Liver (tissue), 8 donors: ENCODE measurements at regions not wholly inside any gene's neighbourhood (a gene's known extent, or its start where the extent isn't known, plus 50 kb on each side); places are given as distances from the start of the nearest gene placed in this dataset.

Experiments
- DNase-seq: peaks from one replicate; pipeline ENCODE4 v3.0.0-alpha.2; 2017; ENCODE audit warnings: low spot score
- H3K27ac ChIP-seq, 2 donors: one replicate each; pipeline ENCODE4 v1.7.0; 2013; ENCODE audit warnings: inconsistent platforms in 2 of 2, low read length in 2 of 2, control low read depth in 1 of 2, low read depth in 1 of 2, mild to moderate bottlenecking in 1 of 2
- H3K27me3 ChIP-seq, 4 donors: one replicate each; pipeline versions ENCODE4 v1.6.1 to v1.7.0; 2013; ENCODE audit warnings: low read length in 3 of 4, inconsistent platforms in 1 of 4, mild to moderate bottlenecking in 1 of 4, moderate library complexity in 1 of 4; ENCODE audit not compliant: control insufficient read depth in 4 of 4, insufficient read depth in 4 of 4
- H3K36me3 ChIP-seq, 4 donors: one replicate each; pipeline versions ENCODE4 v1.6.1 to v1.7.0; 2013; ENCODE audit warnings: low read length in 3 of 4, mild to moderate bottlenecking in 3 of 4, low read depth in 1 of 4, moderate library complexity in 1 of 4; ENCODE audit not compliant: control insufficient read depth in 4 of 4, insufficient read depth in 3 of 4
- H3K4me1 ChIP-seq, 4 donors: one replicate each; pipeline versions ENCODE4 v1.6.1 to v1.7.0; 2013; ENCODE audit warnings: low read length in 3 of 4, mild to moderate bottlenecking in 3 of 4, moderate library complexity in 1 of 4; ENCODE audit not compliant: control insufficient read depth in 4 of 4, insufficient read depth in 4 of 4
- H3K4me3 ChIP-seq, 3 donors: one replicate each; pipeline versions ENCODE4 v1.6.1 to v1.7.0; 2013; ENCODE audit warnings: low read length in 3 of 3, control low read depth in 1 of 3, low read depth in 1 of 3, mild to moderate bottlenecking in 1 of 3
- H3K9ac ChIP-seq, 2 donors: one replicate each; pipeline ENCODE4 v1.7.0; 2013; ENCODE audit warnings: low read length in 2 of 2, mild to moderate bottlenecking in 2 of 2, moderate library complexity in 2 of 2, control low read depth in 1 of 2, low read depth in 1 of 2
- H3K9me3 ChIP-seq, 4 donors: one replicate each; pipeline versions ENCODE4 v1.6.1 to v1.7.0; 2013; ENCODE audit warnings: low read length in 3 of 4; ENCODE audit not compliant: control insufficient read depth in 4 of 4
- ATF3 ChIP-seq: IDR thresholded peaks from 2 replicates; pipeline ENCODE4 v1.6.1; 2016; ENCODE audit warnings: antibody characterized with exemption
- EGR1 ChIP-seq, 2 donors: IDR thresholded peaks; 2 replicates each; pipeline ENCODE4 v1.6.1; 2016 to 2018; ENCODE audit warnings: antibody characterized with exemption in 2 of 2, low read depth in 2 of 2
- FOXA1 ChIP-seq: IDR thresholded peaks from 2 replicates; pipeline ENCODE4 v1.6.1; 2016; ENCODE audit warnings: antibody characterized with exemption
- FOXA2 ChIP-seq: IDR thresholded peaks from 2 replicates; pipeline ENCODE4 v1.6.1; 2016; ENCODE audit warnings: antibody characterized with exemption
- GABPA ChIP-seq, 2 donors: IDR thresholded peaks in 1 of 2; conservative IDR thresholded peaks in 1 of 2; 2 replicates each; pipeline ENCODE4 v1.6.1; 2016; ENCODE audit warnings: antibody characterized with exemption in 2 of 2, mild to moderate bottlenecking in 1 of 2, moderate library complexity in 1 of 2
- HNF4A ChIP-seq, 2 donors: conservative IDR thresholded peaks; 2 replicates each; pipeline ENCODE4 v1.6.1; 2016; ENCODE audit warnings: antibody characterized with exemption in 2 of 2, mild to moderate bottlenecking in 2 of 2
- JUND ChIP-seq, 2 donors: IDR thresholded peaks; 2 replicates each; pipeline ENCODE4 v1.6.1; 2016; ENCODE audit warnings: antibody characterized with exemption in 2 of 2
- NR2F2 ChIP-seq: IDR thresholded peaks from 2 replicates; pipeline ENCODE4 v1.6.1; 2016; ENCODE audit warnings: antibody characterized with exemption
- RXRA ChIP-seq, 2 donors: IDR thresholded peaks; 2 replicates each; pipeline ENCODE4 v1.6.1; 2017 to 2018; ENCODE audit warnings: antibody characterized with exemption in 2 of 2, mild to moderate bottlenecking in 1 of 2
- SP1 ChIP-seq: IDR thresholded peaks from 2 replicates; pipeline ENCODE4 v1.6.1; 2018; ENCODE audit warnings: antibody characterized with exemption, mild to moderate bottlenecking
- TAF1 ChIP-seq: conservative IDR thresholded peaks from 2 replicates; pipeline ENCODE4 v1.6.1; 2016; ENCODE audit warnings: antibody characterized with exemption, mild to moderate bottlenecking
- YY1 ChIP-seq: IDR thresholded peaks from 2 replicates; pipeline ENCODE4 v1.6.1; 2016; ENCODE audit warnings: antibody characterized with exemption, mild to moderate bottlenecking
- WGBS: extraction: QIAGEN DNeasy Blood & Tissue Kit; methylation state at CpG from one replicate; pipeline ENCODE4 v1.1.7; 2013; 5-methylcytosine and 5-hydroxymethylcytosine counted together
- TF ChIP-seq, protein P1 (sequence below): IDR thresholded peaks from 2 replicates; pipeline ENCODE4 v1.6.1; 2016; ENCODE audit warnings: antibody characterized with exemption, mild to moderate bottlenecking
- TF ChIP-seq, protein P2 (sequence below): fragments of 150-350 bp; IDR thresholded peaks from 2 replicates; pipeline ENCODE4 v1.5.1; 2017; ENCODE audit warnings: improper control_type of control experiment, low read depth, low read length; ENCODE audit not compliant: missing input control
- TF ChIP-seq, protein P3 (sequence below): IDR thresholded peaks from 2 replicates; pipeline ENCODE4 v1.6.1; 2016; ENCODE audit warnings: antibody characterized with exemption
- TF ChIP-seq, protein P4 (sequence below): IDR thresholded peaks from 2 replicates; pipeline ENCODE4 v1.6.1; 2016; ENCODE audit warnings: antibody characterized with exemption
- donor health status: healthy.
- donor health status: healthy.
- donor health status: healthy.
- donor health status: healthy.
- donor health status: healthy.

DNA sequence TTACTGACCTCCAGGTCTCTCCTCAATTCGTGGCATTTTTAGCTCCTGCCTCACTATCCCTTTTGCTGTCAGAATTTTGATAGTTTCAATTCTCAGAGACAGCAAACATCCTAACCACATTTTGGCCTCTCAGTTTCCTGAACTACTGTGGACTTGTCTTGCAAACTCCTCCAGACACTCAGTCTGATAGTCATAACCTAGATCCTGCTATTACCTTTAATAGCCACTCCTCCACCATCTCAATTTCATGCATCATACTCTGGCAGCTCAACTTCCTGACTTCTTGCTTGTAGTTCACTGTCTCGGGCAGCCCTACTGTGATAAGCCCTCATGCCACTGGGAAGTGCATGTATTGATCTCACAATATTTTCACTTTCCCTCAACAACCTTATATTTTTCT is 481.8 kb upstream of the CDH18 start:
- Histone ChIP-seq H3K27me3 (no peaks in the 10 kb centered on the region), H3K27ac (no peak overlapping the region), H3K9ac (no peak overlapping the region), H3K4me1 (no peaks in the 10 kb centered on the region), H3K4me3 (no peak overlapping the region), H3K9me3 (no peaks in the 10 kb centered on the region), H3K36me3 (no peaks in the 10 kb centered on the region)
- 41% methylated on average over 2 of the region's 2 CpGs for WGBS
- TF ChIP-seq FOXA2 (no peak), YY1 (no peak), FOXA1 (no peak), SP1 (no peak), EGR1 (IDR thresholded peaks at IDR 0.05; ENCODE audit: low read depth in 2 of 2) (no peak)
- TF ChIP-seq, protein P1, sequence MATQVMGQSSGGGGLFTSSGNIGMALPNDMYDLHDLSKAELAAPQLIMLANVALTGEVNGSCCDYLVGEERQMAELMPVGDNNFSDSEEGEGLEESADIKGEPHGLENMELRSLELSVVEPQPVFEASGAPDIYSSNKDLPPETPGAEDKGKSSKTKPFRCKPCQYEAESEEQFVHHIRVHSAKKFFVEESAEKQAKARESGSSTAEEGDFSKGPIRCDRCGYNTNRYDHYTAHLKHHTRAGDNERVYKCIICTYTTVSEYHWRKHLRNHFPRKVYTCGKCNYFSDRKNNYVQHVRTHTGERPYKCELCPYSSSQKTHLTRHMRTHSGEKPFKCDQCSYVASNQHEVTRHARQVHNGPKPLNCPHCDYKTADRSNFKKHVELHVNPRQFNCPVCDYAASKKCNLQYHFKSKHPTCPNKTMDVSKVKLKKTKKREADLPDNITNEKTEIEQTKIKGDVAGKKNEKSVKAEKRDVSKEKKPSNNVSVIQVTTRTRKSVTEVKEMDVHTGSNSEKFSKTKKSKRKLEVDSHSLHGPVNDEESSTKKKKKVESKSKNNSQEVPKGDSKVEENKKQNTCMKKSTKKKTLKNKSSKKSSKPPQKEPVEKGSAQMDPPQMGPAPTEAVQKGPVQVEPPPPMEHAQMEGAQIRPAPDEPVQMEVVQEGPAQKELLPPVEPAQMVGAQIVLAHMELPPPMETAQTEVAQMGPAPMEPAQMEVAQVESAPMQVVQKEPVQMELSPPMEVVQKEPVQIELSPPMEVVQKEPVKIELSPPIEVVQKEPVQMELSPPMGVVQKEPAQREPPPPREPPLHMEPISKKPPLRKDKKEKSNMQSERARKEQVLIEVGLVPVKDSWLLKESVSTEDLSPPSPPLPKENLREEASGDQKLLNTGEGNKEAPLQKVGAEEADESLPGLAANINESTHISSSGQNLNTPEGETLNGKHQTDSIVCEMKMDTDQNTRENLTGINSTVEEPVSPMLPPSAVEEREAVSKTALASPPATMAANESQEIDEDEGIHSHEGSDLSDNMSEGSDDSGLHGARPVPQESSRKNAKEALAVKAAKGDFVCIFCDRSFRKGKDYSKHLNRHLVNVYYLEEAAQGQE = no peak
- no peak for DNase-seq

- no peak overlapping the region for H3K9ac ChIP-seq
- no peak overlapping the region for H3K27ac ChIP-seq
- H3K9me3 ChIP-seq = no peaks in the 10 kb centered on the region
- no peak overlapping the region for H3K4me3 ChIP-seq
- TF ChIP-seq, protein P2, sequence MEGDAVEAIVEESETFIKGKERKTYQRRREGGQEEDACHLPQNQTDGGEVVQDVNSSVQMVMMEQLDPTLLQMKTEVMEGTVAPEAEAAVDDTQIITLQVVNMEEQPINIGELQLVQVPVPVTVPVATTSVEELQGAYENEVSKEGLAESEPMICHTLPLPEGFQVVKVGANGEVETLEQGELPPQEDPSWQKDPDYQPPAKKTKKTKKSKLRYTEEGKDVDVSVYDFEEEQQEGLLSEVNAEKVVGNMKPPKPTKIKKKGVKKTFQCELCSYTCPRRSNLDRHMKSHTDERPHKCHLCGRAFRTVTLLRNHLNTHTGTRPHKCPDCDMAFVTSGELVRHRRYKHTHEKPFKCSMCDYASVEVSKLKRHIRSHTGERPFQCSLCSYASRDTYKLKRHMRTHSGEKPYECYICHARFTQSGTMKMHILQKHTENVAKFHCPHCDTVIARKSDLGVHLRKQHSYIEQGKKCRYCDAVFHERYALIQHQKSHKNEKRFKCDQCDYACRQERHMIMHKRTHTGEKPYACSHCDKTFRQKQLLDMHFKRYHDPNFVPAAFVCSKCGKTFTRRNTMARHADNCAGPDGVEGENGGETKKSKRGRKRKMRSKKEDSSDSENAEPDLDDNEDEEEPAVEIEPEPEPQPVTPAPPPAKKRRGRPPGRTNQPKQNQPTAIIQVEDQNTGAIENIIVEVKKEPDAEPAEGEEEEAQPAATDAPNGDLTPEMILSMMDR = no peak
- TF ChIP-seq ATF3 (no peak), HNF4A (conservative IDR thresholded peaks at IDR 0.05) (no peak)
- TF ChIP-seq, protein P3, sequence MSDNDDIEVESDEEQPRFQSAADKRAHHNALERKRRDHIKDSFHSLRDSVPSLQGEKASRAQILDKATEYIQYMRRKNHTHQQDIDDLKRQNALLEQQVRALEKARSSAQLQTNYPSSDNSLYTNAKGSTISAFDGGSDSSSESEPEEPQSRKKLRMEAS = no peak
- WGBS = 65% methylated on average over 3 of the region's 3 CpGs
- no peaks in the 10 kb centered on the region for H3K4me1 ChIP-seq
- H3K36me3 ChIP-seq = no peaks in the 10 kb centered on the region
- no peak for DNase-seq
- H3K27me3 ChIP-seq = no peaks in the 10 kb centered on the region
Measured at GRCh38 chr5:20469390-20469789, 481.4 kb upstream of the CDH18 start.

DNA sequence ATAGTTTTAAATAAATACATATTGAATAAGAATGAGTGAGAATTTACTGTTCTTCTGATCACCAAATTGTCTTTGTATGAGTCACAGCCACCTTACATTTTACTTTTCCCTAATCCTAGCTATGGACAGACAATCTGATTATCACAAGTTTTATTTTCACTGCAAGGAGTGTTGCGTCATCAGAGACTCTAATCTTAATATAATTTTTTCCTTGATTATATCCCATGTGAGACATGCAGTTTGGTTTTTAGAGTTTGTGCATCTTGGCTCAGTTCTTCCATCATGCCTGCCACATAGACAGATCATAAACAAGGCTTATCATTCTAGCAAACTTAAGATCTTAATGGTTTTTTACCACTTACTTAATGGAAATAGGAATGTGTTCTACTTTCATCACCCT is 478.5 kb upstream of the CDH18 start:
- WGBS = 38% methylated on average over 1 of the region's 1 CpG
- Histone ChIP-seq H3K9ac (no peak overlapping the region), H3K9me3 (no peaks in the 10 kb centered on the region), H3K27ac (no peak overlapping the region), H3K4me3 (no peak overlapping the region), H3K4me1 (no peaks in the 10 kb centered on the region), H3K36me3 (no peaks in the 10 kb centered on the region), H3K27me3 (no peaks in the 10 kb centered on the region)
- DNase-seq = no peak
- TF ChIP-seq, protein P2 = no peak
- TF ChIP-seq ATF3 = no peak
- no peak for TF ChIP-seq NR2F2
- no peak for TF ChIP-seq HNF4A (conservative IDR thresholded peaks at IDR 0.05)
- no peak for TF ChIP-seq JUND (IDR thresholded peaks at IDR 0.05)
- TF ChIP-seq FOXA1 = no peak
- no peak for TF ChIP-seq GABPA (IDR thresholded peaks at IDR 0.05 in 1 of 2, conservative IDR thresholded peaks at IDR 0.05 in 1 of 2)
- TF ChIP-seq TAF1 = no peak
- TF ChIP-seq YY1 = no peak
- TF ChIP-seq, protein P4, sequence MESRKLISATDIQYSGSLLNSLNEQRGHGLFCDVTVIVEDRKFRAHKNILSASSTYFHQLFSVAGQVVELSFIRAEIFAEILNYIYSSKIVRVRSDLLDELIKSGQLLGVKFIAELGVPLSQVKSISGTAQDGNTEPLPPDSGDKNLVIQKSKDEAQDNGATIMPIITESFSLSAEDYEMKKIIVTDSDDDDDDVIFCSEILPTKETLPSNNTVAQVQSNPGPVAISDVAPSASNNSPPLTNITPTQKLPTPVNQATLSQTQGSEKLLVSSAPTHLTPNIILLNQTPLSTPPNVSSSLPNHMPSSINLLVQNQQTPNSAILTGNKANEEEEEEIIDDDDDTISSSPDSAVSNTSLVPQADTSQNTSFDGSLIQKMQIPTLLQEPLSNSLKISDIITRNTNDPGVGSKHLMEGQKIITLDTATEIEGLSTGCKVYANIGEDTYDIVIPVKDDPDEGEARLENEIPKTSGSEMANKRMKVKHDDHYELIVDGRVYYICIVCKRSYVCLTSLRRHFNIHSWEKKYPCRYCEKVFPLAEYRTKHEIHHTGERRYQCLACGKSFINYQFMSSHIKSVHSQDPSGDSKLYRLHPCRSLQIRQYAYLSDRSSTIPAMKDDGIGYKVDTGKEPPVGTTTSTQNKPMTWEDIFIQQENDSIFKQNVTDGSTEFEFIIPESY = no peak
- TF ChIP-seq RXRA (IDR thresholded peaks at IDR 0.05) = no peak
- no peak for TF ChIP-seq FOXA2
- TF ChIP-seq EGR1 (IDR thresholded peaks at IDR 0.05; ENCODE audit: low read depth in 2 of 2) = no peak
